ENCODE measurements at regions not wholly inside any gene's neighbourhood (a gene's known extent, or its start where the extent isn't known, plus 50 kb on each side); places are given as distances from the start of the nearest gene placed in this dataset.
"Not testable (repeated sequence)": the region's sequence is repeated elsewhere in the genome, so short reads cannot be mapped to it uniquely, and the experiment has no call there.

DNA sequence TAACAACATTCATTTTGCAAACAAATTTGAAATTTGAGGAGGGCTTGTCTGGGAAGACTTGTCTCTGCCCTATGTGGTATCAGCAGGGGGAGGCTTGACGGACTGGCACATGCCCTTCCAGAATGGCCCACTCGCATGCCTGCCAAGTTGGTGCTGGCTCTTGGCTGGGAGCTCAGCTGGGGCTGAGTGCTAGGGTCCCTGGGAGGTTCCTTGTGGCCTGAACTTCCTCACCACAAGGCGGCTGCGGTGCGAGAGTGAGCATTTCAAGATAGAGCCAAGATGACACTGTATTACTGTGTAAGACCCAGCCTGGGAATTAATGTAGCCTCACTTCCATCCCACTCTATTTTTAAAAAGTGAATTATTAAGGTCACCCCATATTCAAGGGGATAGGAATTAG is 271.6 kb upstream of the PLEKHG7 start:
- DNase-seq (ENCODE audit: low read depth in 2 of 2) = no peak

DNA sequence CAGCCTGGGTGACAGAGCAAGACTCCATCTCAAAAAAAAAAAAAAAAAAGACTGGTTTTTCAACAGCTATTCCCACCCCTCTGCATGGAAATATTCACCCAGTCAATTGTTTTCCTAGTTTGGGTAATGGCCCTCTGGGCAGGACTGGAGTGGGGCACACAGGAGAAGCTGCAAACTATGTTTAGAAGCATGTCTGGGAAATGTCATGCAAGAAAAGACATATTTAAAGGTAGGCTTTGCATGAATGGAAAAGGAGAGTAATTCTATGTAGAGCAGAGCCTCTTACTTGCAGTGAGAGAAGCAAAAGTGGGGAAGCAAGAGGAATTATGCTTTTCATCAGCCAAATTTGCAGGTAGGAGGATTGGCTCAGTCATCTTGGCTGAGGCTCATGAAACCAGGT is 276.5 kb upstream of the PLEKHG7 start:
- no peak for DNase-seq (ENCODE audit: low read depth in 2 of 2)

DNA sequence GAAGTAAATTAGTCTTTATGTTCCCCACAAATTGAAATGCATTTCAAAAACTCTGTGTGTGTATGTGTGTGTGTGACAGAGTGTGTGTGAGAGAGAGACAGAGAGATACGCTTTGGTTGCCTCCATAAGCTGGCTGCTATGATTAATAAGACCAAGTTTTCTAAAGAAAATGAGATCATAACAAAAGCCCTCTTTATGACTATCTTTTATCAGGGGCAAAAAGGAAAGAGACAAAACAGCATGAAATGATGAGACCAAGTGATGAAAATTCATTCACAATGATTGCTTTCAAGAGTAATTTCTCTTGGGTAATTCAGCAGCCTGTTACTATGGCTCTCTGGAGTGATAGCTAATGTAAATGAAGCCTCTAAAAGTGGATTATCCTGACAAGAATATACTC is 277.6 kb upstream of the PLEKHG7 start:
- no peak for DNase-seq (ENCODE audit: low read depth in 2 of 2)

- no peak for DNase-seq (ENCODE audit: low read depth in 2 of 2)
Measured at GRCh38 chr12:92424338-92424737, 278.5 kb upstream of the PLEKHG7 start.

DNA sequence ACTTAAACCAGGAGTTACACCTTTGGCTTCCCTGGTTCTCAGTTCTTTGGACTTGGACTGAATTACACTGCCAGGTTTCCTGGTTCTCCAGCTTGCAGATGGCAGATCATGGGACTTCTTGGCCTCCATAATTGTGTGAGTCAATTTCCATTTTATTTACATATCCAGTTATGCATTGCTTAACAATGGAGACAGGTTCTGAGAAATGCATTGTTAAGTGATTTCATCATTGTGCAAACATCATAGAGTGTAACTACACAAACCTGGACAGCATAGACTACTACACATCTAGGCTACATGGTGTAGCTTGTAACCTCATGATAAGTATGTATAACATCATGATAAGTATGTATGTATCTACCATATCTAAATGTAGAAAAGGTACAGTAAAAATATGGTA is 276.1 kb upstream of the BTG1 start:
- no peak for DNase-seq (ENCODE audit: low read depth in 2 of 2)

DNA sequence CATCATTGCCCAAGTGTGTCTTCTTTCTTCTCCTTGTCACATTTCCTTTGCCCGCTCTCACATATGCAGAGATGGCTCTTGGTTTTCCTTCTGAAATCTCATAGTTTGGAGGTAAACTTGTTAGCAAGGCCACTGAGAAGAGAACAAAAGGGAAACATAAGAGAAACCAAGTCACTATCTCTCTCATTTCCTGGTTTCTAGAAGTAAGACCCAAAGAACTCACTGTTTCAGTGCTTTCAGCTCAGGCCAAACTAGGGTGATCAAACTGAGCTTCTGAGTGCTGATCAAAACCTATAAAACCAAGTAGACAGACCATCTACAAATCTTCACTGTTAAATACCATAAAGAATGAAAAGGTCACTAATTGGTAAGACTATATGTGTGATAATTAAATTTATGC is 275.4 kb upstream of the BTG1 start:
- DNase-seq (ENCODE audit: low read depth in 2 of 2) = no peak

DNA sequence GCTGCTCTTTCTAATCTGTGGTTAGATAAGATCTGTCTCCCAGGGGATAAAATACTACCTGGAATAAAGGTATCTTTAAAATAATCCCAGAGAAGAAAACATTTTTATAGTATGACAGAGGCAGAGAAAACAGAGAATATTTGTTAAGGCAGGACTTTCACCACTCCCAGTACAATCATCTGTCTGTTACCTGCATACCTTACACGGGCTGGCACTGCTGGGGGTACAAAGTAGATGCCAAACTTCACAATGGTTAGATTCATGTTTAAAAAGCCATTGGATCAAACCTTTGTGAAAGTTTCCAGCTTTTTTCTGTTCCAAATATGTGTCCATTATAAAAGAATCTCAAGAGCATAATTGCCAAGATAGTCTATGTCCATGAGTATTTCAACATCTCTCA is 273.6 kb upstream of the BTG1 start:
- no peak for DNase-seq (ENCODE audit: low read depth in 2 of 2)

- DNase-seq (ENCODE audit: low read depth in 2 of 2) = no peak
Measured at GRCh38 chr12:92418381-92418780, 272.7 kb upstream of the BTG1 start.

GRCh38 chr12:92417373-92417772 is 271.7 kb upstream of the BTG1 start:
- DNase-seq (ENCODE audit: low read depth in 2 of 2) = no peak

DNA sequence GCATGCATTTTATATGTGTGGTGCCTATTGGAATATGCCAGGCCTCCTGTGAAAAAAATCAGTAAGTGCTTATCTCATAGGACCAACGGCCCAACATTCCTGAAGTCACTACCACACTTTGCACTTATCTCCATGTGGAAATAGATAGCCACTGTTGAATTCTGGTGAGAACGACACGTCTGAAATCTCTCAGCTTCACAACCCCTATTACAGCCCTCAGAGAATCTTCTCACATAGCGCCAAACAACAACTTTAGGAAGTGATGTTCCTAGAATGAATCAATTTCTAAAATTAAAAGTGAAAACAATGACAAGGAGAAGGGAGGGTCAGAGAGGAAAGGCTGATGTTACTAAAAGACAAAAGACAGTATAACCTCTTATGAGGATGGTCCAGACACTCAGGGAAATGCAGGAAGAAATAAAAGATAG is 270.8 kb upstream of the BTG1 start:
- no peak for DNase-seq (ENCODE audit: low read depth in 2 of 2)

DNA sequence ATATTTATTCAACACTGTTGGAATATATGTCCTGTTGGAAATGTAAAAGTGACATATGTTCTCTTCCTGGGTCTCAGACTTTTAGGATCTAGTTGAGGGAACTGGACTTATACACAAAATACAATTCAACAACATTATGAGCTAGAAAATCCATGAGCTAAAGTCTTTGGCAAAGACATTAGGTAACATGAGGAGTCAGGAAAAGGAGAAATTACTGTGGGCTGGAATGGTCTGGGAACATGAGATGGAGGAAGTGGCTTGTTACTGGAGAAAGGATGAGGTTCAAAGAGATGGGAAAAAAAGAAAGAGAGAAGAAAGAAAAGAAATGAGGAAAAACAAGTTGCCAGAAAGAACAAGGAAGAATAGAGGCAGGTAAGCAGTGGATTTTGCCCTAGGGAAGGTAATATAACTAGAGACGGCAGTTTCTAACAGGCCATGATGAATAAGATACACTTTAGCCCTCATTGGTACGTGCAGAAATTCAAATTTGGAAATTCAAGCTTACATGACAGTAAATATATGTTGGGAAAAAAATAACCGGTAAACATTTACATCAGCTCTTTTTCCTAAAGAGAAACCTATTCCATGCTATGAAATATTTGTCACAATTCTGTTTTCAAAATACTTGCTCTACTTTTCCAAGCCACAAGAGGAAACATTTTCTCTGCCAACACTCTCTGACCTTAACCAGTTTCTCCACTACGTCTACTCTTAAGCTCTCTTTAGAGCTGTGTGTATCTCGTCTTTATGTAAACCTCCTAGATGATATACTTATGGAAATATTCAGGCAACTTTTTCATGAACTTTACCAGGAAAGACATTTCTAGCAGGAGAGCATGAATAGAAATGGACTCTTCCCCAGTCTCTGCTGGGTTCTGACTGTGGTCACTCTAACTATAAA is 268.8 kb upstream of the BTG1 start:
- DNase-seq (ENCODE audit: low read depth in 2 of 2) = no peak

DNA sequence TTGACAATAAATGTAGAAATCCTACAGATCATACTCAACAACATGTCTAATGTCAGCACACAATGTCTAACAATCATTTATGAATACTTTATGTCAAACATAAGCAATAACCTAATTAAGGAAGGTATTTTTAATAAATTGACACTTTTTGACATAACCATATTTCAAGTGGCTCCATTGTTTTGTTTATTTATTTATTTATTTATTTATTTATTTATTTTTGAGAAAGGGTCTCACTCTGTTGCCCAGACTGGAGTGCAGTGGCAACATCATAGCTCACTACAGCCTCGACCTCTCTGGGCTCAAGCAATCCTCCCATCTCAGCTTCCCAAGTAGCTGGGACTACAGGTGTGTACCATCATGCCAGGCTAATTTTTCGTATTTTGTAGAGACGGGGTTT is 267.6 kb upstream of the BTG1 start:
- DNase-seq (ENCODE audit: low read depth in 2 of 2) = no peak

DNA sequence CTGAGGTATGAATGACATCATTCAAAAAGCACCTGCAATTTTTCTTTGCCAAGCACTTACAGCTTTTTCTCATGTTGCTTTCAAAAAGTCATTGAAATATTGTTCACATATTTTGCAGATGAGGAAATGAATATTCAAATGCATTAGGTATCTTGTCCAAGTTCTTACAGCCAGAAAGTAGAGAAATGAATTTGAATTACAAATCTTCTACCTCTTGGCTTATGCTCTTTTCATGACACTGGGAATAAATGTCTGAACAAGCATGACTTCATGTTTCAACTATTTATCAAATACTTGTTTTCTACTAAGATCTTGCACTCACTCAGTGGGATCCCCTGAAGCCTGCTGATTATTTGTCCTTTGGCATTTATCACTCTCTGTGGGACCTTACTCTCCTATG is 267.2 kb upstream of the BTG1 start:
- no peak for DNase-seq (ENCODE audit: low read depth in 2 of 2)

DNA sequence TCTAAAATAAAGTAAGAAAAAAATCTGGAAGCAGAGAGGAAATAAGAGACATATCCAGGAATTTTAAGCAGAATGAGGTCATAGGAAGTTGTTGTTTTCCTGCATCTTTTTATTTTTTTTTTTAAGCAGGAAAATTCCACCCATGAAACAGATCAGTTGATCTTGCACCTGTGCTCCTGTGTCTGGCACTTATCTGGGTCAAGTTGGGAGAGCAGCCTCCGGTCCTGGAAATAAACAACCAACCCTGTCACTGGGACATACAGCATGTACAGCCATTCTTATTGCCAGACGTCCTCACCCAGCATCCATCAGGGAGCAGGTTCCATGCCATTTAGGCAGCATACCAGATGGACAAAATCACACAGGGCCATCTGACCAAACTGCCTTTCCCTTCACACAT is 266.0 kb upstream of the BTG1 start:
- DNase-seq (ENCODE audit: low read depth in 2 of 2) = no peak

GRCh38 chr12:92408072-92408900 is 262.6 kb upstream of the BTG1 start:
- DNase-seq (ENCODE audit: low read depth in 2 of 2) = peak; percentile 16 to 27

GRCh38 chr12:92406404-92407070 is 260.9 kb upstream of the BTG1 start:
- DNase-seq (ENCODE audit: low read depth in 2 of 2) = not testable (repeated sequence)

DNA sequence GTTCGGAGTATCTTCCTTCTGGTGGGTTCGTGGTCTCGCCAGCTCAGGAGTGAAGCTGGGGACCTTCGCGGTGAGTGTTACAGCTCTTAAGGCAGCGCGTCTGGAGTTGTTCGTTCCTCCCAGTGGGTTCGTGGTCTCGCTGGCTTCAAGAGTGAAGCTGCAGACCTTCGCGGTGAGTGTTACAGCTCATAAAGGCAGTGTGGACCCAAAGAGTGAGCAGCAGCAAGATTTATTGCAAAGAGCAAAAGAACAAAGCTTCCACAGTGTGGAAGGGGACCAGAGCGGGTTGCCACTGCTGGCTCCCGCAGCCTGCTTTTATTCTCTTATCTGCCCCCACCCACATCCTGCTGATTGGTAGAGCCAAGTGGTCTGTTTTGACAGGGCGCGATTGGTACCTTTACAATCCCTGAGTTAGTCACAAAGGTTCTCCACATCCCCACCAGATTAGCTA is 260.2 kb upstream of the BTG1 start:
- DNase-seq (ENCODE audit: low read depth in 2 of 2) = not testable (repeated sequence)

GRCh38 chr12:92404921-92405320 is 259.3 kb upstream of the BTG1 start:
- DNase-seq (ENCODE audit: low read depth in 2 of 2) = no peak

- no peak for DNase-seq (ENCODE audit: low read depth in 2 of 2)
Measured at GRCh38 chr12:92404259-92404894, 258.7 kb upstream of the BTG1 start.

- peak; percentile 16 to 43 for DNase-seq (ENCODE audit: low read depth in 2 of 2)
Measured at GRCh38 chr12:92403210-92404175, 257.8 kb upstream of the BTG1 start.

- no peak for DNase-seq (ENCODE audit: low read depth in 2 of 2)
Measured at GRCh38 chr12:92402415-92402814, 256.8 kb upstream of the BTG1 start.

Measured in activated CD4-positive, alpha-beta T cell treated with anti-CD3 and anti-CD28 coated beads for 24 hours (primary cell).